ENCODE measurements at regions not wholly inside any gene's neighbourhood (a gene's known extent, or its start where the extent isn't known, plus 50 kb on each side); places are given as distances from the start of the nearest gene placed in this dataset.

DNA sequence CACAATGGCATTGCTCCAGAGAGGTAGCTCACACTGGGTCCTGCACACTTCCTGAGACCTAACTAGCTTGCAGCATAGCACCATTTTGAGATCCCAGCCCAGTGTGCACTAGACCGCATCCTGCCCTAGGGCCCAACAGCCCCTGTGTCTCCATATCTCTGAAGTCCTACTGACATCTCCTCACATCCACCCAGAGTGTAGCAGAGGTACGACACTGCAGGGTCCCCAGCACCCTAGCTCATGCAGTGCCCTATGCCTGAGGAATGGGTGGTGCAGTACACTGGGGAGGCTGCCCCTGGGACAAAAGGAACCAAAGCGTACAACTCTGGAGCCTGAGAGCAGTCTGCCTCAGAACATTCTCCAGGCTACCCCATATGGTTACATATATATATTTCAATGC lies 111.4 kb upstream of the DEPDC1 start:
- Histone ChIP-seq H3K9ac (ENCODE audit: low read depth, low read length) (no peak overlapping the region), H3K4me3 (ENCODE audit: low read depth, low read length) (no peak overlapping the region), H3K4me1 (ENCODE audit: control insufficient read depth, insufficient read depth, low read length) (no peaks in the 10 kb centered on the region), H3K27ac (ENCODE audit: low read depth, low read length) (no peak overlapping the region), H3K27me3 (ENCODE audit: control insufficient read depth, insufficient read depth, low read length) (no peaks in the 10 kb centered on the region), H3K36me3 (ENCODE audit: control insufficient read depth, insufficient read depth, low read length) (no peaks in the 10 kb centered on the region), H3K9me3 (ENCODE audit: control insufficient read depth, insufficient read depth, low read length) (no peaks in the 10 kb centered on the region)

- Histone ChIP-seq H3K27ac (ENCODE audit: low read depth, low read length) (no peak overlapping the region), H3K4me1 (ENCODE audit: control insufficient read depth, insufficient read depth, low read length) (no peaks in the 10 kb centered on the region), H3K27me3 (ENCODE audit: control insufficient read depth, insufficient read depth, low read length) (peaks cover 4% of the 10 kb centered on the region), H3K9ac (ENCODE audit: low read depth, low read length) (no peak overlapping the region), H3K4me3 (ENCODE audit: low read depth, low read length) (no peak overlapping the region), H3K36me3 (ENCODE audit: control insufficient read depth, insufficient read depth, low read length) (no peaks in the 10 kb centered on the region), H3K9me3 (ENCODE audit: control insufficient read depth, insufficient read depth, low read length) (peaks cover 16% of the 10 kb centered on the region)
Measured at GRCh38 chr1:68615312-68615711, 118.4 kb upstream of the DEPDC1 start.

DNA sequence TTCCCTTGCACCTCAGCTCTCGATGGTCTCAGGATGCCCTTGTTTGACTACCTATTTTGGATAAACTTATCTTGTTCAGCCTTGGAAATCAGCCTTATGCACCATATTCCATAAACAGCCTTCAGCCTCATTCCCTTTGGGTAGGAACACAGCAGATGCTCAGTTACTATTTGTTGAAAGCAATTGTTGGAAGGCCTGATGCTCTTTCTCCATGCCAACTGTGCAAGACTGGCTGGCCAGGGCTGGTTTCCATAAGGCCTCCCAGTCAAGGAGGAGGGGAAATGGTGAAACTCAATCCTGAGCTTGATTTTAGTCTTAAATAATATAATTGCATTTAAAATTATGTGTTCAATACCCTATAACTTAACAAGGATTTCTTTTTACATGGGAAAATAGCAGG lies 121.1 kb upstream of the DEPDC1 start:
- Histone ChIP-seq H3K36me3 (ENCODE audit: control insufficient read depth, insufficient read depth, low read length) (no peaks in the 10 kb centered on the region), H3K27ac (ENCODE audit: low read depth, low read length) (no peak overlapping the region), H3K27me3 (ENCODE audit: control insufficient read depth, insufficient read depth, low read length) (peaks cover 4% of the 10 kb centered on the region), H3K4me3 (ENCODE audit: low read depth, low read length) (no peak overlapping the region), H3K9ac (ENCODE audit: low read depth, low read length) (no peak overlapping the region), H3K4me1 (ENCODE audit: control insufficient read depth, insufficient read depth, low read length) (no peaks in the 10 kb centered on the region), H3K9me3 (ENCODE audit: control insufficient read depth, insufficient read depth, low read length) (peaks cover 41% of the 10 kb centered on the region)

- H3K27ac ChIP-seq (ENCODE audit: low read depth, low read length), result no peak overlapping the region
- H3K4me1 ChIP-seq (ENCODE audit: control insufficient read depth, insufficient read depth, low read length), result peaks cover 4% of the 10 kb centered on the region; the same call in 1 of the 2 replicates
- H3K36me3 ChIP-seq (ENCODE audit: control insufficient read depth, insufficient read depth, low read length), result no peaks in the 10 kb centered on the region
- H3K9ac ChIP-seq (ENCODE audit: low read depth, low read length), result no peak overlapping the region
- H3K27me3 ChIP-seq (ENCODE audit: control insufficient read depth, insufficient read depth, low read length), result no peaks in the 10 kb centered on the region; the same call in none of the 2 replicates
- peaks cover 41% of the 10 kb centered on the region for H3K9me3 ChIP-seq (ENCODE audit: control insufficient read depth, insufficient read depth, low read length)
- no peak overlapping the region for H3K4me3 ChIP-seq (ENCODE audit: low read depth, low read length)
Measured at GRCh38 chr1:68620571-68620970, 123.7 kb upstream of the DEPDC1 start.

- H3K9ac ChIP-seq (ENCODE audit: low read depth, low read length), result no peak overlapping the region
- no peaks in the 10 kb centered on the region for H3K27me3 ChIP-seq (ENCODE audit: control insufficient read depth, insufficient read depth, low read length)
- no peak overlapping the region for H3K27ac ChIP-seq (ENCODE audit: low read depth, low read length)
- no peaks in the 10 kb centered on the region for H3K36me3 ChIP-seq (ENCODE audit: control insufficient read depth, insufficient read depth, low read length)
- peaks cover 4% of the 10 kb centered on the region; the same call in 1 of the 2 replicates for H3K4me1 ChIP-seq (ENCODE audit: control insufficient read depth, insufficient read depth, low read length)
- no peak overlapping the region for H3K4me3 ChIP-seq (ENCODE audit: low read depth, low read length)
- peaks cover 40% of the 10 kb centered on the region for H3K9me3 ChIP-seq (ENCODE audit: control insufficient read depth, insufficient read depth, low read length)
Measured at GRCh38 chr1:68623700-68624099, 126.8 kb upstream of the DEPDC1 start.

- no peak overlapping the region for H3K9ac ChIP-seq (ENCODE audit: low read depth, low read length)
- H3K27ac ChIP-seq (ENCODE audit: low read depth, low read length), result no peak overlapping the region
- no peaks in the 10 kb centered on the region for H3K27me3 ChIP-seq (ENCODE audit: control insufficient read depth, insufficient read depth, low read length)
Measured at GRCh38 chr1:68624233-68624632, 127.4 kb upstream of the DEPDC1 start.

DNA sequence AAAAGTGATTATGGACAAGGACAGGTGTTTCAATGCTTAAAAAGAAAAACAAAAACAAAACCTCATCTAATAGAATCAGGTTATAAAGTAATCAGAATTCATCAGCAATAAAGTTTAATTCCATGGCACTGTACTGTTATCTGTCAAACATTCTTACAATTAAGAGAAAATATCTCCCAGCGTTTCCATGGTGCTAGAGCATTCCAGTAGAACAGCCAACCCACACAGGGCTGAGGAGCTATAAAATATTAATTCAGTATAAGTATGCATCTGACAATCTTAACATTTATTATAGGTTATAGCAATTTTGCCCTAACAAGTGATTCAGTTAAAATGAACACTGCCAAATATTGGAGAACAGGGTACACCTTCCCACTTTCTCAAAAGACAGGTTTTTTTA lies 128.7 kb upstream of the DEPDC1 start:
- Histone ChIP-seq H3K27me3 (ENCODE audit: control insufficient read depth, insufficient read depth, low read length) (no peaks in the 10 kb centered on the region), H3K27ac (ENCODE audit: low read depth, low read length) (no peak overlapping the region), H3K4me1 (ENCODE audit: control insufficient read depth, insufficient read depth, low read length) (peaks cover 4% of the 10 kb centered on the region; the same call in 1 of the 2 replicates), H3K4me3 (ENCODE audit: low read depth, low read length) (no peak overlapping the region), H3K9ac (ENCODE audit: low read depth, low read length) (no peak overlapping the region), H3K9me3 (ENCODE audit: control insufficient read depth, insufficient read depth, low read length) (peaks cover 22% of the 10 kb centered on the region), H3K36me3 (ENCODE audit: control insufficient read depth, insufficient read depth, low read length) (no peaks in the 10 kb centered on the region)

More at GRCh38 chr1:68624233-68624632, 127.4 kb upstream of the DEPDC1 start:
- no peaks in the 10 kb centered on the region for H3K36me3 ChIP-seq (ENCODE audit: control insufficient read depth, insufficient read depth, low read length)
- peaks cover 4% of the 10 kb centered on the region; the same call in 1 of the 2 replicates for H3K4me1 ChIP-seq (ENCODE audit: control insufficient read depth, insufficient read depth, low read length)
- peaks cover 35% of the 10 kb centered on the region for H3K9me3 ChIP-seq (ENCODE audit: control insufficient read depth, insufficient read depth, low read length)
- no peak overlapping the region for H3K4me3 ChIP-seq (ENCODE audit: low read depth, low read length)

DNA sequence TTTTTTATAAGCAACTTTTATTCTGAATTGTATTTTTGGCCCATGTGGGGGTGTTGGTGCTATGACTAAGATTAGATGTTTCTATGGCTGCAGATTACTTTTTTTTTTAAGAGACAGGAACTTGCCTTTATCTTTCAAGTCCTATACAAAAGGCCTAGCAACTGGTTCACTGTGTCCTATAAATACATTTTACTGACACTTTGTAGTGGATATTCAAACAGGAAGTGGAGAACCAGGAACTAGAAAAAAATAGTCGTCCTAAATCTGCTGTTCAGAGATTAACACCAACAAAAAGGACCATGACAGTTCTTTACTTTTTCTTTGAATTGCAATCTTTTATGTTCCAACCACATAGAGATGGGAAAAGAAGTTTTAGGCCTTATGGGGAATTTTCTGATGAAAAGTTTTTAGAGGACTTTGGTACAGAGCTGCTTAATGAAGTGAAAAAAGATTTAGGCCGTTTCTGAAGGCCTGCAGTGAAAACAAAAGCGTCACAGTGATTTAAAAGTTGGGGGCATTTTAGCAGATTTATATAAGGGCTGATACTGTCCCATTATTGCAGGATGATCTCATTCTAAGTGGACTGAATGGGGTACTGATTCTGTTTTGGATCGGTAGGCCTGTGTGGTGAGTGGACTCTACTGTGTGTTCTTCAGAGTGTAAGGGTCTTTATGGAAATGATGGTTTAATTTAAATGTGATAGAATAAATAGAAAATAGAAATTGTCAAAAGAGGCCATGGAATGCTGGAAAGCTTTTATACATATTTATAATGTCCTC lies 136.4 kb upstream of the DEPDC1 start:
- H3K36me3 ChIP-seq (ENCODE audit: control insufficient read depth, insufficient read depth, low read length), result no peaks in the 10 kb centered on the region
- H3K9ac ChIP-seq (ENCODE audit: low read depth, low read length), result no peak overlapping the region
- no peaks in the 10 kb centered on the region for H3K27me3 ChIP-seq (ENCODE audit: control insufficient read depth, insufficient read depth, low read length)
- H3K9me3 ChIP-seq (ENCODE audit: control insufficient read depth, insufficient read depth, low read length), result no peaks in the 10 kb centered on the region
- H3K4me3 ChIP-seq (ENCODE audit: low read depth, low read length), result no peak overlapping the region
- H3K27ac ChIP-seq (ENCODE audit: low read depth, low read length), result no peak overlapping the region
- H3K4me1 ChIP-seq (ENCODE audit: control insufficient read depth, insufficient read depth, low read length), result no peaks in the 10 kb centered on the region

DNA sequence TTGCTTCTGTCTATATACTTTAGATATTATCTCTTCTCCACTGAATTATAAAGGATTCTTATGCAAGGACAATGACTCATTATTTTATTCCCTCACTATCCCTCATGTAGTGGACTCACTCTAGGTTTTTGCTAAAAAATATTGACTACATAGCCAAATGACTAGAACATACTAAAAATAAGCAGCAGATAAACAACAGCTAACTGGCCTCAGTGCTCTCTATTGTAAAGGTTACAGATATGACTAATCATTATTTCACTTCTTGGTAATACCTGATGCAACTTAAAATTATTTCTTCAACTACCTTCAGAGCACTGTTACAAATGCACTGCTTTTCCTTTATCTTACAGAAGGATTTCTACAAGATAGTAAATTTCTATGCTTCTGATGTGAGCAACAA lies 147.6 kb upstream of the DEPDC1 start:
- no peak overlapping the region for H3K4me3 ChIP-seq (ENCODE audit: low read depth, low read length)
- H3K9me3 ChIP-seq (ENCODE audit: control insufficient read depth, insufficient read depth, low read length), result no peaks in the 10 kb centered on the region
- no peak overlapping the region for H3K9ac ChIP-seq (ENCODE audit: low read depth, low read length)
- no peak overlapping the region for H3K27ac ChIP-seq (ENCODE audit: low read depth, low read length)
- no peaks in the 10 kb centered on the region for H3K4me1 ChIP-seq (ENCODE audit: control insufficient read depth, insufficient read depth, low read length)
- H3K27me3 ChIP-seq (ENCODE audit: control insufficient read depth, insufficient read depth, low read length), result no peaks in the 10 kb centered on the region
- no peaks in the 10 kb centered on the region for H3K36me3 ChIP-seq (ENCODE audit: control insufficient read depth, insufficient read depth, low read length)

GRCh38 chr1:68651115-68651514 lies 154.2 kb upstream of the DEPDC1 start:
- Histone ChIP-seq H3K9me3 (ENCODE audit: control insufficient read depth, insufficient read depth, low read length) (no peaks in the 10 kb centered on the region), H3K27ac (ENCODE audit: low read depth, low read length) (no peak overlapping the region), H3K36me3 (ENCODE audit: control insufficient read depth, insufficient read depth, low read length) (no peaks in the 10 kb centered on the region), H3K27me3 (ENCODE audit: control insufficient read depth, insufficient read depth, low read length) (no peaks in the 10 kb centered on the region), H3K4me1 (ENCODE audit: control insufficient read depth, insufficient read depth, low read length) (peaks cover 12% of the 10 kb centered on the region), H3K4me3 (ENCODE audit: low read depth, low read length) (no peak overlapping the region), H3K9ac (ENCODE audit: low read depth, low read length) (no peak overlapping the region)

DNA sequence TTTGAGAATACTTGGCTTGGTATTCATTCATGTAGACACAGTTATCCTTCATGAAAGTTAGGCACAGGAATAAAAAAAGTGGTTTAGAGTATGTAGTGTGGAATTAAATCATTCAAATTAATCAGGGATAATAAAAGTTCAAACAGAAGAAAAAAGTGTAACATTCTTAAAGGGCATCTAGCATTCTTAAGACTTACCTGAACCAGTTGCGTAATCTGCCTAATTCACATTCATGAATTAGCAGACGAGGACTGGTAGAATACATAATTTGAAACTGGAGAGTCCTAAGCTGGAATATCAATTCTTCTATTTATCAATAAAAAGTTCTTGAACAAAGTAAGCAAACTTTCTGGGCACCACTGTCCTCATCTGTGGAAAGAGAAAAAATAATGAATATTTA lies 157.0 kb upstream of the DEPDC1 start:
- no peak overlapping the region for H3K27ac ChIP-seq (ENCODE audit: low read depth, low read length)
- no peak overlapping the region for H3K9ac ChIP-seq (ENCODE audit: low read depth, low read length)
- peaks cover 12% of the 10 kb centered on the region for H3K4me1 ChIP-seq (ENCODE audit: control insufficient read depth, insufficient read depth, low read length)
- H3K36me3 ChIP-seq (ENCODE audit: control insufficient read depth, insufficient read depth, low read length), result no peaks in the 10 kb centered on the region
- no peaks in the 10 kb centered on the region for H3K27me3 ChIP-seq (ENCODE audit: control insufficient read depth, insufficient read depth, low read length)
- H3K4me3 ChIP-seq (ENCODE audit: low read depth, low read length), result no peak overlapping the region
- H3K9me3 ChIP-seq (ENCODE audit: control insufficient read depth, insufficient read depth, low read length), result no peaks in the 10 kb centered on the region

Measured in HUES48 (cell line).